Activated T-cell treated with anti-CD3 and anti-CD28 coated beads, Interleukin-2, amount 50 U/mL, for 48 hours (primary cell): ENCODE measurements at regions not wholly inside any gene's neighbourhood (a gene's known extent, or its start where the extent isn't known, plus 50 kb on each side); places are given as distances from the start of the nearest gene placed in this dataset.

Experiments
- DNase-seq, 2 experiments: peaks; one replicate each; pipeline ENCODE4 v3.0.0-alpha.2; 2020

DNA sequence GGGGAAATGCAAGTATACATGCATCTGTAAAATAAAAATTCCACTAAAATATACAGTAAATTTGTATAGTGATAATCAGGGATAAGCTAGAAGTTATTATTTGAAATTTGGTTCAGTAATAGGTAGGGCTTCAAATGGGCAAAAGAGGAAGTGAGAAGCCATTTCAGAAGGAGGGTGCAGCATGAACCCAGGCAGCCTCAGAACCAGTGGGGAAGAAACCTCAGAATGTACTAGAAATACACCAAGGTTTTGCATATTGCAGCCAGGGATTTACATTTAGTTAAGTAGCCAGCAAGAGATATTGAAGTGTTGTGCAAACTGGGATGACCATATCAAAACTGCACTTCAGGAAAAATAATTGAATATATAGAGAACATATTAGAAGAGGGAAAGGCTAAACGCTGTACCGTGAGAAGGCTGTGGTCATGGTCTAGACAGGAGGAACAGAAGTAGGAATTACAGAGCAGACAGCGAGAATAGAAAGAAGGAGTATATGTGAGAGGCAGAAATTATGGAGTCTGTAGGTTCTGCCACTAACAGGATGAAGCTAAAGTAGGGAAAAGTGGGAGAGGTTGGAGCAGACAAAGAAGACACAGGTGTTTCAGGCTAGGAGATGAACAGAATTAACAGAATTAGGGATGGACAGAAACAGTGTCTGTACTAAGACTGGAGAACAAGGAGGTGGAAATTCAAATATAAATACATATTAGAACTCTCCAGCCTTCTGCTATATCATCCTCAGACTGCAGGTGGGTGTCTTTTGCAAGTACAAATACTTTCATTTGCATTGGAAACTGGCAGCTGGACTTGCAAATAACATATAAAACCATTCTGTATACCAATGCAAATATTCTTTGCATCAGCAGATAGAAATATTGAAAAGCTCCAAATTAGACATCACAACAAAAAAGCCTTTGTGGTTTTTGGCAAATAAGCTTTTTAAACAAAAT, 335.6 kb downstream of the ZNF608 start:
- DNase-seq, result no peak

DNA sequence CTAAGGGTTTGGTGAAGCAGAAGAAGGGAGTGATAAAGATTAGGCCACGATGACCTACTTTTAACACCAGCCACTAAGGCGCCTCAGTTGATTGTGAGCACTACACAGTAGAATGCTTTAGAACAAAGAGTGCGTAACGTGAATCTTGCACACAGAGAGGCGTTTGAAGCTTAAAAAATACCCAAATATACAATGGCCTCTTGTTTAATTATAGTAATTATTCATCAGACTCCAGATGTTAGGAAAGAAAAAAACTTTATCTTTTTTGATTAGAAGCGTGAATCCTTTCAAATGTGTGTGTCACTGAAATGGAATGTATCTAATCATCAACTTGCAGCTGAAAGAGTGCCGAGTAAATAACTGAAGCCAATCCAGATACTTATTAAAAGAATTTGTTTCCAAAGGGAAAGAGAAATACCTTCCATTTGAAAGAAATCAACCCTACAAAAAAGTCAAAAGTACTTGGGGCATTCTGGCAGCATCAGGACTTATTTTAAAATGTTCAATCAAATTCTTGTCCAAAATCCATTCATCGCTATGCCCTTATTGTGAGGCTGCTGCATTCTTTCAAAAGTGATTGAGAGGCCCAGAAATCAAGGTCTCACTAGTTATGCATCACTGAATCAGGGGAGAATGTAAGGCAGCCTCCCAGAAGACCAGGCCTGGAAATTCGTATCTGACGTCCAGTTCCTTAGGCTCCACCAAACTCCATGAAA, 337.5 kb downstream of the ZNF608 start:
- no peak for DNase-seq

DNA sequence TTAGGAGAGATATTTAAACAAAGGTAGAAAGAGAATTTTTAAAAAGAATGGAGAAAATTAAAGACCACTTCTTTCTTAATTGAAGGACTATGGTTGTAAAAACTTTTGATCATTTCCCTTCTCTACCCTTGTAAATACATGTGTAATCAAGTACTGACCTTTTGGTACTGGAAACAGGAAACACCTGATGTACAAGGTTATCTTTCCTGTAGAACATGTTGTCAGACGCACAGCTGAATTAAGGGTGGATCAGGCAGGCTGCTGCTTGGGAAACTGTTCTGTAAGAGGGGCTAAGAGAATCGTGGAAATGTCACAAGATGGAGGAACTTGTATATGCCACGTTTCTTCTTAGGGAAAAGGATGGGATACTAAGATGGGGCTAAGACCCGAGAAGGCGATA, 341.6 kb downstream of the ZNF608 start:
- no peak for DNase-seq

DNA sequence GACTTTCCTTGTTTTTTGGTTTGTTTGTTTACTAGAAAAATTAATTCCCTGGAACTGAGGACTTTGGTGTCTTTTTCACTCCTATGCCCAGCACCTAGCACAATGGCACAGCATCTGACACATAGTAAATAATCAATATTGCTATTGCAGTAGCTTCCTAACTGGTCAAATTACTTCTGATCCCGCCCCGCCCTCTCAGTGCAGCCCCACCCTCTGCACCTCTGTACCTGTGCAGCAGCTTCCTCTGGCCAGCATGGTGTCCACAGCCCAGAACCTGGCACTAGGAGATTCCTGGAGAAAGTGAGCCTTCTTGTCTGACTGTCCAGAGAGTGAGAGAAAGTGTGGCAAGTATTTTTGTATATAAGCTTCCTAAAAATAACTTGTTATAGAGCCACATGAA, 343.2 kb downstream of the ZNF608 start:
- no peak for DNase-seq

DNA sequence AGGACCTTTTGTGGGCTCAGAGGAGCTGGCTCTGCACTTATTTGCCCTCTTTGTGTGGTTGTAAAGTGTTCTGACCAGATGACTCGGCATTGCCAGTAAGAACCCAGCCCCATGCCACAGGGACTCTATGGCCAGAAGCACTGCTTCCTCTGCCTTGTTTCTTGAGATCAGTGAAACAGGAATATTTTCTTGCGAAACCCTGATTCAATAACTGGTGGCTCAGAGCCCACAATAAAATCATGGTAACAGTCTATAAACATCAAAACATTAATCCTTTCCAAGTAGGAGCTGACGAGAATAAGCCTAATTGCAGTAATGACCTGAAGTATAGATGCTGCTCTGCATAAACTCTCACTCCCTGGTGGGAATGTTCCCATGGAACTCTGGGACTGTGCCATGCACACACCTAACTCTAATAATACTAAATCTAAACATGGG, 344.3 kb downstream of the ZNF608 start:
- no peak for DNase-seq

DNA sequence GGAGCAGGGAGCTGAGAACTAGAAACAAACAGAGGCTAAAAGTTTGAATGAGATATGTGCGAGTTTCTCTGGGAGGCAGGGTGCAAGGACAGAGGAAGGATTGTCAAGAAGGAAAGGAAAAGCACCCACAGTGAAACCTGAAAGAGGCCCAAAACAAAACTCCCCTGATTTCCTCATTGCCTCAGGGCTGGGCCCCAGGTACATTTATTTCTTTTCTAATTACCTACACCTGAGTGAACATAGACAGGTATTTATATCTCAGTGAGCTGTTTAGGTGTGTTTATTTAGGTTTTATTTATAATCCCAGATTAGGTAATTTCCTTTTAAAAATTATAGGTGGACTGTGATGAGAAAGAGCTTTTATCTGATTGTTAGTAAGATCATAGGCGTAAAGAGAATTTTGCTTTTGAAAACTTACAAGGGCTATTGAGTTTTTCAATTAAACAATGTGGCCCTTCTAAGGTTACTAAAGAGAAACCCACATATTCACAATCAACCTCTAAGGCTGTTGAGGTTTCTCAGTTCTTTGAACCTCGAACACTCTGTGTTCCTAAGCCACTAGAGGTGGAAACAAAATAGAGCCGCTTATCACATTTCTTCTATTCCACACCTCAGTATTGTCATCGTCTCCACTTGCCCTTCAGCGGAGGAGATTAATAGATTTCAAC, 344.8 kb downstream of the ZNF608 start:
- no peak for DNase-seq

DNA sequence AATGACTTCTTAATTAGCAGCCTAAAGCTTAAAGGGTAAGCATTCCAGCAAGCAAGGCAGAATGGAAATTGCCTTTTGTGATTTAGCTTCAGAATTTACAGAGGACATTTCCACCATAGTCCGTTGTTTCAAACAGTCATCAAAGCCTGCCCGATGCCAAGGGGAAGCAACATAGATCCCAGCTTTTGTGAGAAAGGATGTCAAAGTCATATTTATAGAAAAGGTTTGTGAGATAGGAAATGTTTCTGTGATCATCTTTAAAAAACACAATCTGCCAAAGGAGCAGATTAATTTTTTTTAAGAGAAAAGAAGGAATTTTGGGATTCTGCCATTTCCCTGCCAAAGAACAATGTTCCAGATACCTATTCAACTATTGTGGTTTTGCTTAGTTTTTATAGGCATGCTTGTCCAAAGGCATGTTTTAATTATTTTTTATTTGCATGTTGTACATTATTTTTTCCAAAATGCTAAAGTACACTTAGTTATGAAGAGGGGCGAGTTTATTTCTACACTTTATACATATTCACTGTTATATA, 346.9 kb downstream of the ZNF608 start:
- DNase-seq, result no peak

DNA sequence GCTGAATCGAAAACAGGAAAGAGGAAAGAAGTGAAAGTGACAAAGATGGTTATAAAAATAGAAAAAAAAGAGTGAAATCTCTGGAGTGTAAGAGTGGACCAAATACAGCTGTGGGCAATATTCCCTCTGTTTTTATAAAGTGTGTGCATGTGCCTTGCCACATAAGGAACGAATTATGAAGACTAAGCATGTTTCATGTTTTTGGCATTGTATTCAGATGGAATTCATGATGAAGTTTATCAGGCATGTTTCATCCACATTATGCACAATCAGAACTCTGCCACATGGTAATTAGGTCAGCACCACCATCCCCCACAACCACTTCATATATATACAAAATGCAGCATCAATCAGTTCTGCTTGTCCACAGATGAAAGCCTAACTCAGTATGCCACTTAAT, 348.0 kb downstream of the ZNF608 start:
- no peak for DNase-seq

DNA sequence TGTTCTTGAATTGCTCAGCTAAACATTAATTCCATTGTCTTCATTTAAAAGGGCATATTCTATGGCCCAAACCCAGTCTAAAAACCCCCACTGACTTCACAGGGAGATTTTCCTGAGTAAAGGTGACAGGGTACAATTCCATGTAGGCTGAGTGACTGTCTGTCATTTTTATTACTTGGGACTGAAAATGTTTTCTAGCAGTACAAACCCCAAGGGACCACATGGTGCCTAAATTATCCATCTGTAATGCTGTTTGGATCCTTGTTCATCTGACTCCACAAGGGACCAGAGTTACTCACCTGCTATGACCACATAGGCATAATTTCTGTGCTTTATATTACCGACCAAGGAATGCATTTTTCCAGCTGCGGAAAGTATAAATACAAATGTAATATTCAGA, 349.1 kb downstream of the ZNF608 start:
- DNase-seq, result no peak

DNA sequence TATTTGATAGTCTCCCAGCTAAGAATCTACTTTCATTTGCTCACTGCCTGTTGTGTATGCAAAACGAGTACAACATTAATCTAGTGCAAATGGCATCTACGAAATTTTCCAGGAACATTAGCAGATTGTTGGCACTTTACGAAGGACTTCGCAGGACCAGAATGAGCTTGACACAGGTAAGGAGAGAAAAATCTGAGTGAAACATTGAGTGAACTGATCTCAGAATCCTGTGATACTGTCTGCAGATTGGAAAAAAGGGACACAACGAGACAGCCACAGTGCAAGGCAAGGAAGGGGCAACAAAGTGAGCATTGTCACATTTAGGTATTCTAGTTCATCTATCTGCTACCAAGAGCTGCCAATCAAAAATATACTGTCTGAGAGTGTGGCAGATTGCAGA, 350.5 kb downstream of the ZNF608 start:
- no peak for DNase-seq

DNA sequence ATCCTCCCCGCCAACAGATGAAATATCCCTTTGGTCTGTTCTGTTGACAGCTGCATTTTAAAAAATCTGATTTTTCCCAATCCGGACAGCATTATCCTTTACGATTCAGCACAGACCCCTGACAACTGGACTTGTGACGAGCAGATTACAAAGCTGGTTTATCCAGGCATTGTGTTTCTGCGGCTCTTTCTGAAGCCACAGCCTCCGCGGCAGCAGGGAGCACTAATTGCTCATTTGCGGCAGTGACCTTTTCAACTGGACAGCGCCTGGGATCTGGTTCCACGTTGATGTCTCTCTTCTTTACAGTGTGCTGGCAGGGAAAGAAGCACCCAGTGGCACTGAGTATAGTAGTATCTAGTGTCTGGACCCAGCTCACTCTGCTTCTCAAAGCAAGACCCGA, 351.2 kb downstream of the ZNF608 start:
- no peak for DNase-seq

DNA sequence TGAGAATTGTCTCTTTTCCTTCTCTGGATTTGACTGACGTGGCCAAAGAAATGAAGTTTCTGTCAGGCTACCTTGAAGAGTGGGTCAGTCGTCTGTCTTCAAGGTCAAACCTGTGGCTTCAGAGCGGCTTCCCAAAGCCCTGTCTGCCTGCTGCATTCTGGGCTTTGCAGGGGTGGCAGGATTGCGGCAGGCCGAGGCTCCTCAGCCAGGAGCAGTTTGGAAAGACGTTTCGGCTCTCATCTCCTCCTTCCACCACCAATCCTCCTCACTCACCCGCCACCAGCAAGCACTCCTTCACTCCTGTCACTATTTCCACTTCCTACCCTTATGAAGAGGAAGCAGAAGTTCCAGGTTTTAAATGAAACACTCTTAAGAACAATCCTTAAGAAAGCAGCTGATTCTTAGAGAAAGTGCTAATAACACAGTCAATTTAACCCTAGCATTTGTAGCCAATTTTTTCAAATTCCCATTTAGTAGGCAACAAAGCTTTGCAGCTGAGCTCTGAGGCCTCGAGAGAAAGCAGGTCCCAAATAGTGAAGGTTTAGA, 351.7 kb downstream of the ZNF608 start:
- DNase-seq, result no peak

DNA sequence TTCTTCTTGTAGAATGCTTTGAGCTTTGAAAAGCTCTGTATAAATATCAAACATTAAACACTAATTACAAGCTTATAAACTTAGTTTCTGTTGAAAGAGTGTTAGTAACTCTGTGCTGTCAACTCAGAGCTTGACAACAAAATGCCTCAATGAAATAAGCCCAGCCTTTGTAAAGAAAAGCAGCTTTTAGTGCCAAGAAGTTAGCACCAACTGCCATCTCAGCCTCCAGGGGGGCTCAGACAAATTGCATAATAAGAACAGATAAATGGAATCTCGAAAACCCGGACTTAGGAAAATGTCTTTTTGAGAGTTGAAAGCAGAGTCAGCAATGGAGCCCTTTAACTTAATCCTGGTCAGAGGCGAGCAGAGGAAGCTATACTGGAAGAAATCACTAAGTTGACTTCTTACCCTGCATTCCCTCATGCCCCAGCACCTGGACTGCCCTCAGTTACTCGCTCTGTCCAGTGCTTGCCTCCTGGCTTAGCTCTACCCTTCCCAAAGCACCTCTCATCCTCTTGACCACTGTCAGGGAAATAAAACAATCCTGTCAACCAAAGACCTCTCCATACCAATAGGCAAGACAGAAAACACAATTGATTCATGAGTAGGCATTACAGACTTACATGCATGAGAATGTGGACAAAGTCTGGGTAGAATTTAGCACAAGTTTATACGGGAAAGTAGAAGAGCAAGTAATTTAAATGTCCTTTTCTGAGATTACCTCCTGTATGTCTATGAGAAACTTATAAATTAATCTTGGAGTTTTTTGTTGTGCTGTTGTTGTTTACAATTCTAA, 352.7 kb downstream of the ZNF608 start:
- no peak for DNase-seq

DNA sequence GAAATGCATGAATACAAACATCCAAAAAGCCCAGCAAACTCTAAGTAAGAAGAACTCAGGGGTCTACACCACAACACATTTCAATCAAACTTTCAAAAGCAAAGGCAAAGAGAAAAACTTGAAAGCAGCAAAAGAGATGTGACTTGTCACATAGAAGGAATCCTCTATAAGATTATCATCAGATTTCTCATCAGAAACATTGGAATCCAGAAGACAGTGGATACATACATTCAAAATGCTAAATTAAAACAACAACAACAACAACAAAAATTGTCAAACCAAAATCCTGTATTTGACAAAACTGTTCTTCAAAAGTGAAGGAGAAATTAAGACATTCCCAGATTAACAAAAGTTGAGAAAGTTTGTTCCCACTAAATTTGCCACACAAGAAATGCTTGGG, 362.7 kb downstream of the ZNF608 start:
- no peak for DNase-seq

DNA sequence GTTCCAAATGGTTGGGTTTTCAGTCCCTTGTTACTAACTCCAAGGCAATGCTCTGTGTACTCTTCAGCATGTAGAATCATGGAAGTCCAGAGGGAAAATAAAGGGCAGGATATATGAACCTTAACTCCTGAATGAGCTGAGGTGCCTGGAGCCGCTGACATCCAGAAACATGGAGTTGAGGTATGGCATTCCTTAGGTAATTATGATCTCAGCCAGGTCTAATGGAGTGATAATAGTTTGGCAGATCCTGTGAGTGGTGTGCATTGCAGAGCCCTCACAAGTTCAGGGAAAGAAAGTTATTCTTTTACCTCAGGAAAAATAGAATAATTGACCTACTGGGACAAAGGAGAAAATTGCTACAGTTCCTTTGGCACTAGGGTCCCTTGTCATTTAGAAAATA, 369.1 kb downstream of the ZNF608 start:
- DNase-seq, result no peak

DNA sequence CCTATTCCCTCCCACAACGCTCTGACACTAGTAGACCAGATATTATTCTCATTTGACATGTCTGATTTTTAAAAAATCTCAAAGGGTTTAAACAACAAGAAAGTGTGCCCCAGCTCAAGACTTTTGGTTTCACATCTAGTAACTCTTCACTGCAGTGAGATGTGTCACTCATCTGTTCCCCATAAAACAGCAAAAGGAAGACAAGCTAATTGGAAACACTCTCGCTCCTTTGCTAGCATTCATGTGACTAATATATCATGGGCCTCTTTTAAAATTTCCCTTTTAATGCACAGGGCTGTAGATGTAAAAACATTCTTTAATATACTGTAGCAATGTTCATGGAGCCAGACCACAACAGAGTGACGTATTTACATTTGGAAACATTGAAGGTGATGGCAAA, 372.6 kb downstream of the ZNF608 start:
- DNase-seq, result no peak

DNA sequence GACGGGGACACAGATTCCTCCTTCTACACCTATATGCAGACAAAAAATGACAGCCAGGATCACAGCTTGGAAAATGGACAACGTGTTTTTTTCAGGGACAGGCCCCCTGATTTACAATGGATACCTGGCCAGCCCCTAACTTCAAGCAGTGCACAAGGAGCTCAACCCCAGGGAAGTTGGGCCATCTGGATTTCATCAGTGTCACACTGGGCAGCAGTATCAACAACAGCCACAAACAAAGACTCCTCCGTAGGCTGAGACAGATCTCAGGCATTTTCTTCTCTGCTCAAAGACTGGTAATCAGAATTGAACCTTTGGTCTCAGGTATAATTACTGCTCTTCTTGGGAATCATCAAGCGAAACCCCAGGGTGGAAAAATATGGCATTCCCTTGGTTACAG, 374.0 kb downstream of the ZNF608 start:
- no peak for DNase-seq

DNA sequence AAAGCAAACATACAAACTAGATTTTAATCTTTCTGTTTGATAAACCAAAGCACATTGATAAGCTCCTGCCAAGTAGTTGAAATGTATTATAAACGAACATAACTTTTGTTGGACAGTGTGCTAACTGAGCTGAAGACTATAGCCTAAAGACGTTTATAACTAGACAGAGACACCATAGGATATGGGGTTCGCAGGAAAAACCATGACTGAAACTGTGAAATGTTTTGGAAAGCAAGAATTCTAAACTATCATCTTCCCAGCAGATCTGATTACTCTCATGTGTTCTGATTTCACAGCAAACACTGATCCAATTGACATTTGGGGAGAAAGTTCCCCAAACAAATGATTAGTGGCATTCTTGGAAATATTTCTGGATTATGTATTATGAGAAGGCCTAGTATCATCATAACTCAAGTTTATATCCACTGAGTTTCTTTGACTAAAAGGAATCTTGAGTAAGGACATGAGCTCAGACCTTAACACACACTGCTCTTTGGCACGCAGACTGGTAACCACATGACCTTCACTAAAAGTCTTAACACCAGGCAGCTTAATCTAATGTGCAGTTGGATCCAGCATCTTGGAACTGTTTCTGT, 375.2 kb downstream of the ZNF608 start:
- no peak for DNase-seq

DNA sequence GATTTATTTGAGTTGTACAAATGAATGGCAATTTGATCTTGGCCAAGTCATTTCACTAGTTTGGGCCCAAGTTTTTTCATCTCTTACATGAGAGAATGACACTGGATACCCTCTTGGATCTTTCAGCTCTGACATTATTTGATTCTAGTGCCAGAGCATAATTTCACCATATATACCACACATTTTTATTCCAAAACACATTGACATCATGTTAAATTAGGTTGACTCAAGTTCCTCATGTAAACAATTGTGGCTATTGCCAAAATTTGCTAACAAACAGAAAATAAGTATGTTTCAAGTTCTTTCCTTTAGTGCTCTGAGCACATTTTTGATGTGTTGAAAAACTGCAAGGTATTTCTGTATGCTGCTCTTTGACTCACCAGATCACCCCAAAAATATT, 375.8 kb downstream of the ZNF608 start:
- no peak for DNase-seq

DNA sequence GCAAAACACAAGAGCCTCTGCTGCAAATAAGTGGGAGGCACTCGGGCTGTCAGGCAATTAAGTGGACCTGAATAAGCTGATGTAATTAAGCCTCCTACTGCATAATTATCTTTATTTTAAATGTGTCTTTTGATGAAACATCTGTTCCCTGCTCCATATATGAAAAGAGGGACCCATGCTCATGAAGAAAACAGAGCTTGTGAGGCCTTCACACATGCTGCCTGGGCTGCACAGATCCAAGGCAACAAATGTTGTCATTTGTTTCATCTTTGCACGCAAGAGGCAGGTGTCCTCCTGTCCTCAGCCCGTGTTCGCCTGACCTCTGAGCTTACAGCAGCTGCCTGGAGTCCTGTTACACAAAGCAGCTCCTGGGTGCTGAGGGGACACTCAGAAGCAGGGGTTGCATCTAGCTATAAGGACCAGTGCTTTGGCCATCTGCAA, 381.1 kb downstream of the ZNF608 start:
- DNase-seq, result no peak

DNA sequence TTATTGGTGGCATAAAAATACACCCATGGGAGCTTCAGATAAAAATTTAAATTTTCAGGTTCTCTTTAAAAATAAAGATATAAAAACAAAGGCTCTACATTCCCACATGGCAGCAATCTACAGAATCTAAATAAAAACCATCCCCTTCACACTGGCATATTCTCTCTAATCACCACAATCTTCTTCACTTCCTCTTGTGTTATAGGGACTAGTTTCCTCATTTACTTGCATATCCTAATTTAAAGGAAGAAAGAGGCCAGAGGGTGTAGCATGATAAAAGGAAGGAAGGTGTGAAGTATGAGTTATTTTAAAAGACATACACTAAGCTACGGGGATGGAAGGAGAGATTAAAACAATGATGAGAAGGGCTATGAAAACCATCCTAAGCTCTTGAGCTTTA, 390.5 kb downstream of the ZNF608 start:
- no peak for DNase-seq

DNA sequence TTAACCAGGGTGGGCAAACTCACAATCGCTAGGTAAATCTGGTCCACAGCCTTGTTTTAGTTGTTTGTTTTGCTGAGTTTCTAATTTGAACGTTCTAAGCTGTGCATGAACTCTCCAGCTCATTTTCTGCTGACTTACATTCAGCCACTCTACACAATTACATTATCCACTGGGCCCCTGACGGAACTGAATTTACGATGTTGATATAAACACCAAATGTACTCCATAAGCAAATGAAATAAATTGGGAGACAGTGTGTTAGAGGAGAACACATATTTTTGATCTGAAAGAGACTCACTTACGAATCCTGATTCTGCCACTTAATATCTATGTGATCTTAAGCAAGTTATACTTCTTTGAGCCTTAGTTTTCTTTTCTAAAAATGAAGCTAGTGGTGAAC, 393.4 kb downstream of the ZNF608 start:
- DNase-seq, result no peak
